AG10803 (cell line): ENCODE measurements at regions not wholly inside any gene's neighbourhood (a gene's known extent, or its start where the extent isn't known, plus 50 kb on each side); places are given as distances from the start of the nearest gene placed in this dataset.

Experiments used
- DNase-seq: peaks from one replicate; pipeline ENCODE4 v3.0.0; 2010; ENCODE audit warnings: low read depth
- H3K4me3 ChIP-seq: 2 replicates; pipeline ENCODE4 v1.5.1; 2011; ENCODE audit warnings: mild to moderate bottlenecking, low read length, control low read depth
- TF ChIP-seq, protein P1 (sequence below): conservative IDR thresholded peaks from 2 replicates; pipeline ENCODE4 v1.5.1; 2011; ENCODE audit warnings: mild to moderate bottlenecking, low read length, control low read depth, inconsistent platforms

DNA sequence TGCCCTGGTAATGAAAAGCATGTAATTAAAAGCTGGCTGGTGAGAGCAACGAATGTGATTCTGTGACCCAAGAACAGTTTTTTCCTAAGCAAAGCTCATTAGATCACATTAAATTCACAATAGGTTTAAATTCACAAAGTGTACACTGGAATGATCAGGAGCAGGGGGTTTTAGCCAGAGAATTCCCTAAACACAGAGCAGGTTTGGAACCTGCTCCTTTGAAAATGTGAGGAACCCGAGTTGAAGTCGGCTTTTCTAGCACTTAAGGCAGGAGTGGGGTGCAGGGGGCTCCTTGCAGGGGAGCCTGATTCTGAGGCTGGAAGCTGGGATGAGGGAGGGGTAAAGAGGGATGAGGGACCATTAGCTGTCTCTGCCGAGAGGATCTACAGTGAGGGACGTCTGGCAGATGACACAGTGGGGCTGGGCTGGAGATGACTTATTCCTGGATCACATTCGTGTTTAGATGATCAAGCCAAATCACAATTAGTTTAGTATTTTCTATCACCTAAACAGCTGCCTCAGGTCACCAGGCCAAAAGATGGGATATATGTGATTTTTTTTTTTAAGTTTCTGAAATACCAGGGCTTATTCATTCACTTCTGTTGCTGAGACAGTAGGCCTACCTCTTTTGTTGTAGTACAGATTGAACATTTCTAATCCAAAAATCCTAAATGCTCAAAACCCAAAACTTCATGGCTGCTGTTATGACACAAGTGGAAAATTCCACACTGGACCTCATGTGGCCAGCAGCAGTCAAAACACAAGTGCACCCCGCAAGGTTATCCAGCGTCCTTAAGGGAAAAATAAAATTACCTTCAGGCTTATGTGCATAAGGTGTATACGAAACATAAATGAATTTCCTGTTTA is 93.1 kb upstream of the HIVEP1 start:
- no peak overlapping the region for H3K4me3 ChIP-seq
- TF ChIP-seq, protein P1, sequence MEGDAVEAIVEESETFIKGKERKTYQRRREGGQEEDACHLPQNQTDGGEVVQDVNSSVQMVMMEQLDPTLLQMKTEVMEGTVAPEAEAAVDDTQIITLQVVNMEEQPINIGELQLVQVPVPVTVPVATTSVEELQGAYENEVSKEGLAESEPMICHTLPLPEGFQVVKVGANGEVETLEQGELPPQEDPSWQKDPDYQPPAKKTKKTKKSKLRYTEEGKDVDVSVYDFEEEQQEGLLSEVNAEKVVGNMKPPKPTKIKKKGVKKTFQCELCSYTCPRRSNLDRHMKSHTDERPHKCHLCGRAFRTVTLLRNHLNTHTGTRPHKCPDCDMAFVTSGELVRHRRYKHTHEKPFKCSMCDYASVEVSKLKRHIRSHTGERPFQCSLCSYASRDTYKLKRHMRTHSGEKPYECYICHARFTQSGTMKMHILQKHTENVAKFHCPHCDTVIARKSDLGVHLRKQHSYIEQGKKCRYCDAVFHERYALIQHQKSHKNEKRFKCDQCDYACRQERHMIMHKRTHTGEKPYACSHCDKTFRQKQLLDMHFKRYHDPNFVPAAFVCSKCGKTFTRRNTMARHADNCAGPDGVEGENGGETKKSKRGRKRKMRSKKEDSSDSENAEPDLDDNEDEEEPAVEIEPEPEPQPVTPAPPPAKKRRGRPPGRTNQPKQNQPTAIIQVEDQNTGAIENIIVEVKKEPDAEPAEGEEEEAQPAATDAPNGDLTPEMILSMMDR = no peak
- no peak for DNase-seq

- H3K4me3 ChIP-seq = no peak overlapping the region
- peak; percentile 86 for DNase-seq
- TF ChIP-seq, protein P1 = no peak
Measured at GRCh38 chr6:11917951-11918738, 94.0 kb upstream of the HIVEP1 start.

GRCh38 chr6:11912420-11912819 is 99.7 kb upstream of the HIVEP1 start:
- H3K4me3 ChIP-seq = no peak overlapping the region
- no peak for DNase-seq
- TF ChIP-seq, protein P1 = no peak

GRCh38 chr6:11911538-11911937 is 100.6 kb upstream of the HIVEP1 start:
- no peak overlapping the region for H3K4me3 ChIP-seq
- TF ChIP-seq, protein P1 = no peak
- DNase-seq = peak; percentile 81

DNA sequence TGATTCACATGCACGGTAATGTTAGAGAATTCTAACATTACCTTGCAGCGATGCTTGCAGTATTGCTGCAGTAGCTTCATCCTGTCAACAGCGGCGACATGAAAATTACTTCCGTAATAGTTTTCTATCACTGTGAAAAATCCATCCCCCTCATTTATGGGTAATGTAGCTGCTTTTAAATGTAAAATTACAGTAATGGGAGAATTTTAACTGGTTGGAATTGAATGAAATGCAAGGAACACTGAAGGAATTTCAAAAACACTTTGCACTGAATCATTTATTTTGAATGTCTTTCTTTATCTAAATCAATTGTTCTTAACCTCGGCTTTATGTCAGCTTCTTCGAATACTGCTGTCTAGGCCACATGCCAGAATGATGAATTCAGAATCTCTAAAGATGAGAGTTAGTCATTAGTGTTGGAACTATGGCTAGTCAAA is 102.4 kb upstream of the HIVEP1 start:
- TF ChIP-seq, protein P1 = no peak
- DNase-seq = peak; percentile 68
- no peak overlapping the region for H3K4me3 ChIP-seq

DNA sequence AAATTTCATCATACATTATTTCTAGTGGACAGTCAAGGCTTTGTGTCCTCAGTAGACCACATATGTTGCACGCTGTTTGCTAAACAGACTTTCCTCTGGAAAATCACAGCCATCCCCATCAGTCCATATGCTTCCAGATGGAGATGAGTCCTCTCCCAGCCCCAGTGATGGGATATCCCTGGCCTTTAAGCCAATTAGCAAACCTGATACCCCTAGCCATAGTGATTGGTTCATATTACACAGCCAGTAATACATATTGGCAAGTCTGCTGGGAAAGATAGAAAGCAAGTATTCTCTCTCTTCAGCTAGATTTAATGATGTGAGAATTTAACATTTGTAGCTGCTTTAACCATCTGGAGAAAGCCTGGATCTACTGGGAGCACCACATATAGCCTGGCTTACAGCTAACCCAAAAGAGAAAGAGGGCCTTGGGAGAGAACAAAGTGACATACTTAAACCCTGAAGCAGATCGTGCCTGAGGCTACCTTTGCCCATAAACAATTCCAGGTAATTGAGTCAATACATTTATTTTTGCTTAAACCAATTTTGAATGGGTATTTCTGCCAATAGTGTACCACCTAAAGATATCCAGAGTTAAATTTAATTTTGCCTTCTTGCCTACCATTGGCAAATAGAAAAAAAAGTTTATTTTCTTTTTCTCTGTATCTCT is 103.5 kb upstream of the HIVEP1 start:
- H3K4me3 ChIP-seq = no peak overlapping the region
- peak; percentile 38 for DNase-seq
- TF ChIP-seq, protein P1 = no peak
